AG04450 (cell line): ENCODE measurements at regions not wholly inside any gene's neighbourhood (a gene's known extent, or its start where the extent isn't known, plus 50 kb on each side); places are given as distances from the start of the nearest gene placed in this dataset.

Experiments used
- CTCF ChIA-PET: fragments of 300-600, 350-600 bp; formaldehyde crosslinking; extraction: SDS; loops from one replicate; lab custom pipeline; 2022; ENCODE audit warnings: antibody characterized with exemption, inconsistent platforms; lab: Charles Lee
- POLR2A ChIA-PET: fragments of 350-600 bp; formaldehyde crosslinking; extraction: SDS; loops from one replicate; lab custom pipeline; 2021; ENCODE audit warnings: antibody characterized with exemption, inconsistent platforms; lab: Yijun Ruan, JAX
- DNase-seq: peaks from one replicate; pipeline ENCODE4 v3.0.0-alpha.2; 2011; ENCODE audit warnings: low read depth, low spot score
- H3K27ac ChIP-seq: one replicate; pipeline ENCODE4 v1.5.1; 2012; ENCODE audit warnings: low read depth, low read length, control low read depth
- H3K27me3 ChIP-seq: one replicate; pipeline ENCODE4 v1.6.0; 2012; ENCODE audit warnings: low read length; ENCODE audit not compliant: control insufficient read depth, insufficient read depth
- H3K4me3 ChIP-seq: 2 replicates; pipeline ENCODE4 v1.5.1; 2011; ENCODE audit warnings: mild to moderate bottlenecking, low read depth, low read length, control low read depth
- H3K9me3 ChIP-seq: 2 replicates; pipeline ENCODE4 v1.5.1; 2012; ENCODE audit warnings: low read length; ENCODE audit not compliant: control insufficient read depth, insufficient read depth
- TF ChIP-seq, protein P1 (sequence below): IDR thresholded peaks from 2 replicates; pipeline ENCODE4 v1.5.1; 2011; ENCODE audit warnings: low read depth, low read length, control low read depth, inconsistent platforms

DNA sequence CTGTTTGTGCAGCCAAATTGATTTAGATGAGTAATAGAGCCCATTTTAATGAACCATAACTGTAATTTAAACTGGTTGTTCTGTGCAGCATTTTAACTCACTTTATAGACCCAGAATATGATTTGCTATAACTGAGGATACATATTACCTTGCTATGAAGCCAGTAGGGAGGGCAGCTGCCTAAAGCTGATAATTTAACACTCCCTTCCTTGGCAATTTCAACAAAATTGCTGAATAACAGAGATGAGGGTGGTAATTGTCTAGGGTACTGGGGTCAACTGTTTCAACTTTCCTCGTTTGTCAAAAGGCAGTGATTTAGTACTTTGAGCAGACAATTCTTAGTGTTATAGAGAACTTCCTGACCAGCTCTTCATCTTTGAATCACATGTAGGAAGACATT is 304.9 kb upstream of the POU1F1 start:
- no peak overlapping the region for H3K4me3 ChIP-seq
- H3K27me3 ChIP-seq: no peaks in the 10 kb centered on the region
- no peak overlapping the region for H3K27ac ChIP-seq
- H3K9me3 ChIP-seq: no peaks in the 10 kb centered on the region
- DNase-seq: no peak
- ChIA-PET CTCF (no interaction called here), POLR2A (no interaction called here)
- TF ChIP-seq, protein P1, sequence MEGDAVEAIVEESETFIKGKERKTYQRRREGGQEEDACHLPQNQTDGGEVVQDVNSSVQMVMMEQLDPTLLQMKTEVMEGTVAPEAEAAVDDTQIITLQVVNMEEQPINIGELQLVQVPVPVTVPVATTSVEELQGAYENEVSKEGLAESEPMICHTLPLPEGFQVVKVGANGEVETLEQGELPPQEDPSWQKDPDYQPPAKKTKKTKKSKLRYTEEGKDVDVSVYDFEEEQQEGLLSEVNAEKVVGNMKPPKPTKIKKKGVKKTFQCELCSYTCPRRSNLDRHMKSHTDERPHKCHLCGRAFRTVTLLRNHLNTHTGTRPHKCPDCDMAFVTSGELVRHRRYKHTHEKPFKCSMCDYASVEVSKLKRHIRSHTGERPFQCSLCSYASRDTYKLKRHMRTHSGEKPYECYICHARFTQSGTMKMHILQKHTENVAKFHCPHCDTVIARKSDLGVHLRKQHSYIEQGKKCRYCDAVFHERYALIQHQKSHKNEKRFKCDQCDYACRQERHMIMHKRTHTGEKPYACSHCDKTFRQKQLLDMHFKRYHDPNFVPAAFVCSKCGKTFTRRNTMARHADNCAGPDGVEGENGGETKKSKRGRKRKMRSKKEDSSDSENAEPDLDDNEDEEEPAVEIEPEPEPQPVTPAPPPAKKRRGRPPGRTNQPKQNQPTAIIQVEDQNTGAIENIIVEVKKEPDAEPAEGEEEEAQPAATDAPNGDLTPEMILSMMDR: no peak

DNA sequence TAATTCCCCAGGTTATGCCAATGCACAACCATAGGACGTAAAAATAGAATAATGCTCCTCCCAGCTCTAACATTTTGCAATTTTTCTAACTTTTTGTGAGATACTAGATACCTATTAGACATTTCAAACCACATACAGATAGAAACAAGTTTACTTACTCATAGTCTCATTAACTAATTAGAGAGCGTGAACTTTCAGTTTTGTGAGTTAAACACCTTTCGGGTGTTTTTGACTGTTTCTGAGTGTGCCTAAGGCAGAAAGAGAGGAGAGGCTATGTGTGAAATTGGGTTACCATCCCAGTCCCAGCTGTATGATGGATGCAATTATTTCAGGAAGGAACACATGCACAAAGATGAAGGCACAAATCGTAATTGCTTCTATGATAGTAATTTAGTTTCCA is 300.4 kb upstream of the POU1F1 start:
- DNase-seq: no peak

DNA sequence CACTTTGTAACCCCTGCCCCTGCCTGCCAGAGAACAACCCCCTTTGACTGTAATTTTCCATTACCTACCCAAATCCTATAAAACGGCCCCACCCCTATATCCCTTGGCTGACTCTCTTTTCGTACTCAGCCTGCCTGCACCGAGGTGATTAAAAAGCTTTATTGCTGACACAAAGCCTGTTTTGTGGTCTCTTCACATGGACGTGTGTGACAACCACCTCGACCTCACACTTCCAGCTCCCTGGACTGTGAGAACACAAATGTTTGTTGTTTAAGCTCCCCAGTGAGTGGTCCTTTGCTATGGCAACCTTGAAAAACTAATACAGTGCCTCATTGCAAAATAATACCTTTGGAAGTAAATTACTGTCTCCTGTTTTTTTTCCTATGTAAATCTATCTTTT is 299.2 kb upstream of the POU1F1 start:
- no peak overlapping the region for H3K4me3 ChIP-seq
- CTCF ChIA-PET: no interaction called here
- POLR2A ChIA-PET: no interaction called here
- no peak overlapping the region for H3K27ac ChIP-seq
- peaks cover 4% of the 10 kb centered on the region; the same call in 1 of the 2 replicates for H3K9me3 ChIP-seq
- TF ChIP-seq, protein P1: no peak
- no peak for DNase-seq
- H3K27me3 ChIP-seq: no peaks in the 10 kb centered on the region

More for the DNA sequence above, 300.4 kb upstream of the POU1F1 start:
- Histone ChIP-seq H3K9me3 (no peaks in the 10 kb centered on the region), H3K4me3 (no peak overlapping the region), H3K27me3 (no peaks in the 10 kb centered on the region), H3K27ac (no peak overlapping the region)
- ChIA-PET CTCF (no interaction called here), POLR2A (no interaction called here)
- TF ChIP-seq, protein P1: no peak

DNA sequence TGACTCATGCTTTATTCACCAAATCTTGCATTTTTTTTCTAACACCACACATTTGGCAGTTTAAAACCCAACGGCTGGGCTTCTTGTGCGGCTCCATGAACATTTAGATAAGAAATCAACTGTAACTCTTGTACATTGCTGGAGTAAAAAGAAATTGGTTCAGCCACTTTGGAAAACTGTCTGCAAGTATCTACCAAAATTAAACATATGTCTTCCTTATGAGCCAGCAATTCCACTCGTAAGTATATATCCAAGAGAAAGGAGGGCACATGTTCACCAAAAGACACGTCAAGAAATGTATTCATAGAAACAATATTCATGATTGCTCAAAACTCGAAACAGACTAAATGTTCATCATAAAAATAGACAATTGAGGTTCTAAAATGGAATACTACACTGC is 291.9 kb upstream of the POU1F1 start:
- TF ChIP-seq, protein P1: no peak
- DNase-seq: no peak
- ChIA-PET CTCF (no interaction called here), POLR2A (no interaction called here)
- Histone ChIP-seq H3K4me3 (no peak overlapping the region), H3K9me3 (peaks cover 4% of the 10 kb centered on the region; the same call in 1 of the 2 replicates), H3K27ac (no peak overlapping the region), H3K27me3 (no peaks in the 10 kb centered on the region)

DNA sequence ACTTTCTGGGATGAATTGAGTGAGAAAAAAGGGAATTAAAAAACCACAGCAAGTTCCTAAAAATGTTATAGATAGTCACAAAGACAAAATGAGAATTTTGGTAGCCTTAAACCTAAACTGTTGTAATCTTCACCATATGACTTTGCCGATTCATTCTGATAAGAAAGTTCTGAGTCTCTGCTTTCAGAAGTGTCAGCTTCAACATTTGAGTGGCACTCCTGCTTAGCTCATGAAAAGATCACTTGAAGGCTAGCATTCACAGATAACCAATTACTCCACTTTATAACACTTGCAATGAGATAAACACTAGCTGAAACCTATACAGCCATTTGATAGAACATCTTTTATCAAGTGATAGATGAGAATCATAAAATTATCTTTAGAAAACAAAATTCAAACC is 288.1 kb upstream of the POU1F1 start:
- no peak for DNase-seq
- TF ChIP-seq, protein P1: no peak
- H3K4me3 ChIP-seq: no peak overlapping the region
- CTCF ChIA-PET: no interaction called here
- H3K27me3 ChIP-seq: no peaks in the 10 kb centered on the region
- H3K27ac ChIP-seq: no peak overlapping the region
- 0 out of 2 replicates have a peak, but pooled peaks cover 4% of the 10 kb centered on the region for H3K9me3 ChIP-seq
- POLR2A ChIA-PET: no interaction called here
